NT2/D1 (cell line): ENCODE measurements at regions not wholly inside any gene's neighbourhood (a gene's known extent, or its start where the extent isn't known, plus 50 kb on each side); places are given as distances from the start of the nearest gene placed in this dataset.

Source experiments
- DNase-seq: peaks from one replicate; pipeline ENCODE4 v3.0.0-alpha.2; 2011; ENCODE audit warnings: low read depth, low spot score
- H3K27me3 ChIP-seq: 2 replicates; pipeline ENCODE4 v1.6.0; 2011; ENCODE audit warnings: mild to moderate bottlenecking; ENCODE audit not compliant: insufficient read length, insufficient read depth
- H3K36me3 ChIP-seq: 2 replicates; pipeline ENCODE4 v1.6.1; 2011; ENCODE audit warnings: mild to moderate bottlenecking, low read length, mixed read lengths; ENCODE audit not compliant: insufficient read depth, insufficient read length
- H3K4me1 ChIP-seq: 2 replicates; pipeline ENCODE4 v1.5.1; 2011; ENCODE audit not compliant: insufficient read depth, insufficient read length
- H3K4me3 ChIP-seq: 2 replicates; pipeline ENCODE4 v1.5.1; 2011; ENCODE audit warnings: low read depth; ENCODE audit not compliant: insufficient read length
- H3K9ac ChIP-seq: 2 replicates; pipeline ENCODE4 v1.6.0; 2011; ENCODE audit warnings: low read depth; ENCODE audit not compliant: insufficient read length
- H3K9me3 ChIP-seq: 2 replicates; pipeline ENCODE4 v1.5.1; 2011; ENCODE audit warnings: mild to moderate bottlenecking, low read length; ENCODE audit not compliant: insufficient read depth
- SUZ12 ChIP-seq: IDR thresholded peaks from 2 replicates; pipeline ENCODE4 v1.6.1; 2011; ENCODE audit not compliant: insufficient read length, insufficient read depth; ENCODE audit errors: extremely low read depth
- YY1 ChIP-seq: IDR thresholded peaks from 2 replicates; pipeline ENCODE4 v1.6.1; 2011; ENCODE audit not compliant: insufficient read length, insufficient read depth
- ZNF274 ChIP-seq: IDR thresholded peaks from 2 replicates; pipeline ENCODE4 v1.6.1; 2011; ENCODE audit warnings: mild to moderate bottlenecking, low read depth, low read length

- H3K36me3 ChIP-seq: no peaks in the 10 kb centered on the region
- peak overlapping the region; percentile 35 for H3K4me3 ChIP-seq
- H3K27me3 ChIP-seq: peaks cover 5% of the 10 kb centered on the region
- no peaks in the 10 kb centered on the region for H3K9me3 ChIP-seq
- no peak for DNase-seq
- TF ChIP-seq ZNF274 (no peak), SUZ12 (no peak), YY1 (no peak)
- H3K4me1 ChIP-seq: peaks cover 4% of the 10 kb centered on the region
- H3K9ac ChIP-seq: peak overlapping the region; percentile 22
Observed at GRCh38 chr6:28757429-28758045, 166.2 kb downstream of the TRIM27 start.

DNA sequence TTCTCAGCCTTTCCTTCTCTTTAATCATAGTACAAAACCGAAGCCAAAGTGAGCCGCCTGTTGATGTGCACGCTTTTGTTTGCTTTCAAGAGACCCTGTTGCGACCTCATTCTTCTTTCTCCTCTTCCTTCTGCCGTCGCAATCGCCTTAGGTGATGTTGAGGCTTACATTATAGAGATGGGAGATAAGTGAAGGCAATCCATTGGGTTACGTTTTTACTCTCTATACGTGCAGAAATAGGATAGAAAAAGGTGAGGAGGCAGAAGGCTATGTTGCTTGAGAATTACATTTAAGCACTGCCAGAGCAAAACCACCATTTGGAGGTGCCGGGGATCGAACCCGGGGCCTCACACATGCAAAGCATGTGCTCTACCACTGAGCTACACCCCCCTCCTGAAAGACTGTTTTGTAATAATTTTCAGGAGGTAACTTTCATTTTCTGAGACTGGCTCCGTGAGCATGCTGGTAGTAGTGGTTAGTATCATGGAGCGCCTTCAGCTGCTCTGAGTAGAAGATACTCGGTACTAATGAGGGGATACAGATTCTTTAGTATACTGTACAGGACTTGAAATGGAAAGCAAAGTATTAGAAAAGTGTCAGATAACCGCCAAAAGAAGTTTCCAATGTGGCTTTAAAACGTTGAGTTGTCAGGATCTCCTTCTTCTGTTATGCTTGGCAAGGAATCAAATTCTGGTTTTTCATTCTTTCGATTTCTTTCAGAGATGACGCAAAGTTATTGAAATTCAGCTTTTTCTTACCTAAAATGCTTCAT, 165.6 kb downstream of the TRIM27 start:
- Histone ChIP-seq H3K9me3 (no peaks in the 10 kb centered on the region), H3K36me3 (no peaks in the 10 kb centered on the region), H3K4me1 (peaks cover 4% of the 10 kb centered on the region), H3K9ac (peak overlapping the region; percentile 9), H3K4me3 (peak overlapping the region; percentile 35), H3K27me3 (peaks cover 7% of the 10 kb centered on the region)
- no peak for DNase-seq
- TF ChIP-seq ZNF274 (no peak), YY1 (no peak), SUZ12 (no peak)

- DNase-seq: no peak
- H3K36me3 ChIP-seq: no peaks in the 10 kb centered on the region
- H3K9ac ChIP-seq: no peak overlapping the region
- TF ChIP-seq SUZ12: no peak
- TF ChIP-seq ZNF274: no peak
- no peak for TF ChIP-seq YY1
- no peak overlapping the region for H3K4me3 ChIP-seq
- H3K9me3 ChIP-seq: no peaks in the 10 kb centered on the region
- peaks cover 4% of the 10 kb centered on the region for H3K4me1 ChIP-seq
- peaks cover 13% of the 10 kb centered on the region for H3K27me3 ChIP-seq
Observed at GRCh38 chr6:28758818-28759235, 165.0 kb downstream of the TRIM27 start.

DNA sequence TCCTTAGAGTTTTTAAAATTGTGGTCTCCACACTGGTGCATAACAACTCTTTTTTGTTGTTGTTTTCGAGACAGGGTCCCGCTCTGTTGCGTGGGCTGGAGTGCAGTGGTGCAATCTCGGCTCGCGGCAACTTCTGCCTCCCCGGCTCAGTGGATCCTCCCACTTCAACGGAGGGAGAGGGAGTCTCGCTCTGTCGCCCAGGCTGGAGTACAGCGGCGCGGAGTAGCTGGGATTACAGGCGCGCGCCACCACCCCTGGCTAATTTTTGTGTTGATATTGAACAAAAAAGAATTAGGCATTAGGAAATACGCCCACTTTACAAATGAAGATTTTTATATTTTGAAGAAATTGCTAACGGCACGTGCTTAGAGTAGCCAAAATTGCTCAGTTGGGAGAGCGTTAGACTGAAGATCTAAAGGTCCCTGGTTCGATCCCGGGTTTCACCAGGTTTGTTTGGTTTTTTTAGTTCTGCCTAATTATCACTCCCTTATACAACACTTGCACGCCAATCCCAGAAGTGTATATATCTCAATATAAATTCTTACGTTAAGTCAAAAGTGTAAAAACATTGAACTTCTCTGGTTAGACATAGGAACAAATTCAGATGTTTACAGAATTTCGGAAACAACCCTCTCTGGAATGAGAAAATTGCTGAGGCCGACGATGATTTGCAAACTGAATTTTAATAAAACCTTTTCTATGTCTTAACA, 159.6 kb downstream of the TRIM27 start:
- DNase-seq: no peak
- no peak for TF ChIP-seq ZNF274
- no peak for TF ChIP-seq YY1
- TF ChIP-seq SUZ12: no peak
- H3K36me3 ChIP-seq: no peaks in the 10 kb centered on the region
- no peaks in the 10 kb centered on the region for H3K9me3 ChIP-seq
- H3K27me3 ChIP-seq: peaks cover 63% of the 10 kb centered on the region
- H3K4me3 ChIP-seq: peak overlapping the region; percentile 11
- peaks cover 2% of the 10 kb centered on the region for H3K4me1 ChIP-seq
- no peak overlapping the region for H3K9ac ChIP-seq

GRCh38 chr6:28764761-28765282, 159.0 kb downstream of the TRIM27 start:
- Histone ChIP-seq H3K4me1 (peaks cover 2% of the 10 kb centered on the region), H3K27me3 (peaks cover 69% of the 10 kb centered on the region), H3K36me3 (no peaks in the 10 kb centered on the region), H3K9ac (no peak overlapping the region), H3K9me3 (no peaks in the 10 kb centered on the region), H3K4me3 (peak overlapping the region; percentile 18)
- no peak for DNase-seq
- TF ChIP-seq YY1: no peak
- no peak for TF ChIP-seq SUZ12
- TF ChIP-seq ZNF274: no peak

- Histone ChIP-seq H3K36me3 (no peaks in the 10 kb centered on the region), H3K27me3 (peaks cover 81% of the 10 kb centered on the region), H3K4me1 (peaks cover 2% of the 10 kb centered on the region), H3K9me3 (no peaks in the 10 kb centered on the region), H3K4me3 (peak overlapping the region; percentile 5), H3K9ac (no peak overlapping the region)
- DNase-seq: no peak
- TF ChIP-seq SUZ12 (no peak), ZNF274 (no peak), YY1 (no peak)
Observed at GRCh38 chr6:28765978-28766351, 157.8 kb downstream of the TRIM27 start.
